ENCODE measurements at regions not wholly inside any gene's neighbourhood (a gene's known extent, or its start where the extent isn't known, plus 50 kb on each side); places are given as distances from the start of the nearest gene placed in this dataset.

- POLR2A ChIA-PET, result no interaction called here
- Histone ChIP-seq H3K36me3 (ENCODE audit: control insufficient read depth in 2 of 2, insufficient read depth in 1 of 2, low read length in 2 of 2) (no peaks in the 10 kb centered on the region), H3K4me3 (ENCODE audit: low read depth, low read length) (no peak overlapping the region), H3K9me3 (ENCODE audit: control insufficient read depth, insufficient read depth, low read depth, low read length) (no peaks in the 10 kb centered on the region), H3K27ac (ENCODE audit: extremely low read depth, low read depth, low read length) (no peak overlapping the region), H3K4me1 (ENCODE audit: control insufficient read depth, insufficient read depth, low read length) (no peaks in the 10 kb centered on the region)
- TF ChIP-seq ZNF341 (tag by site-specific recombination; IDR thresholded peaks at IDR 0.05; ENCODE audit: low read depth) (no peak), ATF2 (tag by site-specific recombination; IDR thresholded peaks at IDR 0.05; ENCODE audit: low read depth) (no peak), ZNF2 (tag by site-specific recombination; IDR thresholded peaks at IDR 0.05) (no peak), ZNF19 (tag by site-specific recombination; IDR thresholded peaks at IDR 0.05; ENCODE audit: low read depth) (no peak), MEIS1 (CRISPR knock-in tag; IDR thresholded peaks at IDR 0.05; ENCODE audit: borderline replicate concordance) (no peak), ZNF670 (tag by site-specific recombination; IDR thresholded peaks at IDR 0.05; ENCODE audit: low read depth) (no peak), PRDM10 (tag by site-specific recombination; IDR thresholded peaks at IDR 0.05) (no peak), ZXDB (tag by site-specific recombination; IDR thresholded peaks at IDR 0.05) (no peak), ZNF211 (tag by site-specific recombination; IDR thresholded peaks at IDR 0.05; ENCODE audit: low read depth) (no peak), ZSCAN23 (tag by site-specific recombination; IDR thresholded peaks at IDR 0.05) (no peak), OVOL3 (tag by site-specific recombination; IDR thresholded peaks at IDR 0.05) (no peak), ZNF24 (tag by site-specific recombination; IDR thresholded peaks at IDR 0.05) (no peak)
- TF ChIP-seq, protein P1, sequence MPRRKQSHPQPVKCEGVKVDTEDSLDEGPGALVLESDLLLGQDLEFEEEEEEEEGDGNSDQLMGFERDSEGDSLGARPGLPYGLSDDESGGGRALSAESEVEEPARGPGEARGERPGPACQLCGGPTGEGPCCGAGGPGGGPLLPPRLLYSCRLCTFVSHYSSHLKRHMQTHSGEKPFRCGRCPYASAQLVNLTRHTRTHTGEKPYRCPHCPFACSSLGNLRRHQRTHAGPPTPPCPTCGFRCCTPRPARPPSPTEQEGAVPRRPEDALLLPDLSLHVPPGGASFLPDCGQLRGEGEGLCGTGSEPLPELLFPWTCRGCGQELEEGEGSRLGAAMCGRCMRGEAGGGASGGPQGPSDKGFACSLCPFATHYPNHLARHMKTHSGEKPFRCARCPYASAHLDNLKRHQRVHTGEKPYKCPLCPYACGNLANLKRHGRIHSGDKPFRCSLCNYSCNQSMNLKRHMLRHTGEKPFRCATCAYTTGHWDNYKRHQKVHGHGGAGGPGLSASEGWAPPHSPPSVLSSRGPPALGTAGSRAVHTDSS (tag by site-specific recombination; IDR thresholded peaks at IDR 0.05), result no peak
- TF ChIP-seq, protein P2, sequence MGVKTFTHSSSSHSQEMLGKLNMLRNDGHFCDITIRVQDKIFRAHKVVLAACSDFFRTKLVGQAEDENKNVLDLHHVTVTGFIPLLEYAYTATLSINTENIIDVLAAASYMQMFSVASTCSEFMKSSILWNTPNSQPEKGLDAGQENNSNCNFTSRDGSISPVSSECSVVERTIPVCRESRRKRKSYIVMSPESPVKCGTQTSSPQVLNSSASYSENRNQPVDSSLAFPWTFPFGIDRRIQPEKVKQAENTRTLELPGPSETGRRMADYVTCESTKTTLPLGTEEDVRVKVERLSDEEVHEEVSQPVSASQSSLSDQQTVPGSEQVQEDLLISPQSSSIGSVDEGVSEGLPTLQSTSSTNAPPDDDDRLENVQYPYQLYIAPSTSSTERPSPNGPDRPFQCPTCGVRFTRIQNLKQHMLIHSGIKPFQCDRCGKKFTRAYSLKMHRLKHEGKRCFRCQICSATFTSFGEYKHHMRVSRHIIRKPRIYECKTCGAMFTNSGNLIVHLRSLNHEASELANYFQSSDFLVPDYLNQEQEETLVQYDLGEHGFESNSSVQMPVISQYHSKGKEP (tag by site-specific recombination; IDR thresholded peaks at IDR 0.05), result no peak
- CTCF ChIA-PET, result no interaction called here
Observed at GRCh38 chr1:166605137-166605536, 234.1 kb upstream of the POGK start.

GRCh38 chr1:166612886-166613285 is 226.4 kb upstream of the POGK start:
- no peak overlapping the region for H3K27ac ChIP-seq (ENCODE audit: extremely low read depth, low read depth, low read length)
- H3K9me3 ChIP-seq (ENCODE audit: control insufficient read depth, insufficient read depth, low read depth, low read length), result no peaks in the 10 kb centered on the region
- H3K36me3 ChIP-seq (ENCODE audit: control insufficient read depth in 2 of 2, insufficient read depth in 1 of 2, low read length in 2 of 2), result no peaks in the 10 kb centered on the region
- ChIA-PET CTCF (no interaction called here), POLR2A (no interaction called here)
- no peaks in the 10 kb centered on the region for H3K4me1 ChIP-seq (ENCODE audit: control insufficient read depth, insufficient read depth, low read length)
- H3K4me3 ChIP-seq (ENCODE audit: low read depth, low read length), result no peak overlapping the region
- TF ChIP-seq ZSCAN4 (tag by site-specific recombination; IDR thresholded peaks at IDR 0.05) (no peak), ZNF585B (tag by site-specific recombination; IDR thresholded peaks at IDR 0.05) (no peak), BCL6B (tag by site-specific recombination; IDR thresholded peaks at IDR 0.05) (no peak), ZBTB17 (tag by site-specific recombination; IDR thresholded peaks at IDR 0.05) (no peak), SP3 (tag by site-specific recombination; IDR thresholded peaks at IDR 0.05) (no peak), IKZF3 (tag by site-specific recombination; IDR thresholded peaks at IDR 0.05) (no peak), ZNF184 (tag by site-specific recombination; IDR thresholded peaks at IDR 0.05) (no peak)
- TF ChIP-seq, protein P3, sequence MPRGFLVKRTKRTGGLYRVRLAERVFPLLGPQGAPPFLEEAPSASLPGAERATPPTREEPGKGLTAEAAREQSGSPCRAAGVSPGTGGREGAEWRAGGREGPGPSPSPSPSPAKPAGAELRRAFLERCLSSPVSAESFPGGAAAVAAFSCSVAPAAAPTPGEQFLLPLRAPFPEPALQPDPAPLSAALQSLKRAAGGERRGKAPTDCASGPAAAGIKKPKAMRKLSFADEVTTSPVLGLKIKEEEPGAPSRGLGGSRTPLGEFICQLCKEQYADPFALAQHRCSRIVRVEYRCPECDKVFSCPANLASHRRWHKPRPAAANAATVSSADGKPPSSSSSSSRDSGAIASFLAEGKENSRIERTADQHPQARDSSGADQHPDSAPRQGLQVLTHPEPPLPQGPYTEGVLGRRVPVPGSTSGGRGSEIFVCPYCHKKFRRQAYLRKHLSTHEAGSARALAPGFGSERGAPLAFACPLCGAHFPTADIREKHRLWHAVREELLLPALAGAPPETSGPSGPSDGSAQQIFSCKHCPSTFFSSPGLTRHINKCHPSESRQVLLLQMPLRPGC (tag by site-specific recombination; IDR thresholded peaks at IDR 0.05), result no peak
